Activated CD8-positive, alpha-beta memory T cell treated with anti-CD3 and anti-CD28 coated beads, Interleukin-2, amount 50 U/mL, for 4 hours (primary cell): ENCODE measurements at regions not wholly inside any gene's neighbourhood (a gene's known extent, or its start where the extent isn't known, plus 50 kb on each side); places are given as distances from the start of the nearest gene placed in this dataset.

Source experiments
- DNase-seq: peaks from one replicate; pipeline ENCODE4 v3.0.0-alpha.2; 2020

- DNase-seq = no peak
Measured at GRCh38 chr5:73256012-73256411, 83.0 kb downstream of the TMEM174 start.

- no peak for DNase-seq
Measured at GRCh38 chr5:73254642-73255041, 81.6 kb downstream of the TMEM174 start.

GRCh38 chr5:73253047-73253660 is 80.2 kb downstream of the TMEM174 start:
- DNase-seq = no peak

- no peak for DNase-seq
Measured at GRCh38 chr5:73250645-73251044, 77.7 kb downstream of the TMEM174 start.

- DNase-seq = no peak
Measured at GRCh38 chr5:73242735-73243134, 69.7 kb downstream of the TMEM174 start.

- DNase-seq = no peak
Measured at GRCh38 chr5:73238873-73239272, 65.9 kb downstream of the TMEM174 start.

- no peak for DNase-seq
Measured at GRCh38 chr5:73236541-73237128, 63.6 kb downstream of the TMEM174 start.

- no peak for DNase-seq
Measured at GRCh38 chr5:73234204-73234555, 61.2 kb downstream of the TMEM174 start.

- DNase-seq = no peak
Measured at GRCh38 chr5:73233461-73234203, 60.6 kb downstream of the TMEM174 start.

- no peak for DNase-seq
Measured at GRCh38 chr5:73233053-73233460, 60.1 kb downstream of the TMEM174 start.

GRCh38 chr5:73232266-73233041 is 59.5 kb downstream of the TMEM174 start:
- DNase-seq = no peak

- DNase-seq = no peak
Measured at GRCh38 chr5:73231246-73231778, 58.3 kb downstream of the TMEM174 start.

GRCh38 chr5:73230264-73231245 is 57.6 kb downstream of the TMEM174 start:
- no peak for DNase-seq

GRCh38 chr5:73229271-73229670 is 56.3 kb downstream of the TMEM174 start:
- no peak for DNase-seq

GRCh38 chr5:73228052-73228451 is 55.1 kb downstream of the TMEM174 start:
- DNase-seq = no peak
